NOMO-1 (cell line): ENCODE measurements at regions not wholly inside any gene's neighbourhood (a gene's known extent, or its start where the extent isn't known, plus 50 kb on each side); places are given as distances from the start of the nearest gene placed in this dataset.

Source experiments
- DNase-seq, 2 experiments: peaks; one replicate each; lab custom pipeline; 2025; ENCODE audit not compliant: unreplicated experiment in 2 of 2; lab: John Stamatoyannopoulos, UW

DNA sequence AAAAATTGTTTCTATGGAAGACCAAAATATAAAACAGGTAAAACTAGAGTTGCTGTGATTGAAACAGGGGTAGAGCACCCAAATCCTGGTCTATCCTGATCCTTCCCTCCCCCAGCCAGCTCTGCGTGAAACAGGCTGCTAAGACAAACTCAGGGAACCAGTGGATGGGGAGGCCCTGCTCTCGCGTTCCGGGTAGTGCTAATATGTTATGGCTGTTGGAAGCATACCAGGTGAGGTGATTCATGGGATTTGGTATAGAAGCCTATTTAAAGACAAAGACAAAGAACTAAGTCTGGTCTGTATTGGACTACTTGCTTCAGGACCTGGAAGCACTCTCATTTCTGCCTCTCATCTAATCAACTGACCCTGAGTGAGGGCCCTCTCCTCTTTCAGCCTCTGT, 63.0 kb upstream of the CCBE1 start:
- DNase-seq, result no peak

DNA sequence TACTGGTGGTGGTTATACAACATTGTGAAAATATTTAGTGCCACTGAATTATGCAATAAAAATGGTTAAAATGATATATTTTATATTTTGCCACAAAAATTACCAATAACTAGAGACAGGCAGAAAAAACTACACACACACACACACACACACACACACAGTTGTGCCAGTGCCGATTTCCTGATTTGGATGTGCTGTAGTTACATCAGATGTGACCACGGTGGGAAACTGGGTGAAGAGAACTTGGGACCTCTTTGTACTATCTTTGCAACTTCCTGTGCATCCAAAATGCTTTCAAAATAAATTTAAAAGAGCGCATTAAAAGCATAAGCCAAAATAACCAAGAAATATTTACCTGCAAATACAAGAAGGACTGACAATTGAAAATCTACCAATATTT, 61.6 kb upstream of the CCBE1 start:
- DNase-seq, result no peak

DNA sequence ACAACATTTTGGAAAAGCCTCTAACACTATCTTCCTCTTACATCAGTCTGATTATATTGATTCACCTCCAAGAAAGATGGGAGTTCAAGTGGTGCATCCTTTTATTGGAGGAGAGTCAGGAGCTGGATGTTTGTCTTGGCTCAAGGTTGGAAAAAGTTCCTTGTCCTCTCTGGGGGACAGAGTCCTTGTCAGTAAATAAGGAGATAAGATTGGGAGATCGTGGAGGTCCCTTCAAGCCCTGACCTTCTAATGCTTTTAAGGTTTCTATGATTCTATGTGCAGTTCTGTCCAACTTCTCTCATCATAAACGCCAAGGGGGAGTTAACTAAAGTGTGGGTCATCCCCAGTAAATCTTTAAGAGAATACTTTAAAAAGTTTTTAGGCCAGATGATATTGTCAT, 60.9 kb upstream of the CCBE1 start:
- no peak for DNase-seq

DNA sequence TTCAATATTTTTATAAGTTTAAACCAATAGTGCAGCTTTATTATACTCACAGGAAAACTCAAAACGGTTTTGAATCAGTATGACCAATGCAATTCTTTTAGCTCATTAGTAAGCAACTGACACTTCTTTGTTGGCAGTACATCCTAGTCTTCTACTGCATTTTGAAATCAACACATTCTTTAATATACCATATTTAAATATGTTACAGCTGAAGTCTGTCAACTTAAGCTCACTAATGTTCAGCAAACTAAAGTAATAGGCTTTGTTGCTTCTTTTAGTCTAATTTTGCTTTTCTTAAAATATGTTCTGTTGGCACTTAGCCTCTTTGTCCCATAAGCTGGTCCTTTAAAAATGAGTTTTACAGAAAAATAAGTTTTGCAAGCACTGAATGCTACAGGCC, 55.4 kb upstream of the CCBE1 start:
- DNase-seq, result no peak

DNA sequence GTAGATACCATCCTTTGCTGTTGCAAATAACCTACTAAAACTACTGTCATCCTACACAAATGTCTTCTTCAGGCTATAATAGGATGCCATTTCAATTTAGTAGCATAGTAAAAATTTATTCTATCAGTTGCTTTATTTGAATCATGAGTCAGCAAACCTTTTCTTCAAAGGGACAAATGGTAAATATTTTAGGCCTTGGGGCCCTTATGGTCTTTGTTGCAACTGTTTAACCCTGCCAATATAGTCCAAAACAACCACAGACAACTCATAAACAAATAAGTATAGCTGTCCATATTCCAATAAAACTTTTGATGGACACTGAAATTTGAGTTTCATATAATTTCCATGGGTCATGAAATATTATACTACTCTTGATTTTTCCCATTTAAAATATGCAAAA, 54.0 kb upstream of the CCBE1 start:
- no peak for DNase-seq

DNA sequence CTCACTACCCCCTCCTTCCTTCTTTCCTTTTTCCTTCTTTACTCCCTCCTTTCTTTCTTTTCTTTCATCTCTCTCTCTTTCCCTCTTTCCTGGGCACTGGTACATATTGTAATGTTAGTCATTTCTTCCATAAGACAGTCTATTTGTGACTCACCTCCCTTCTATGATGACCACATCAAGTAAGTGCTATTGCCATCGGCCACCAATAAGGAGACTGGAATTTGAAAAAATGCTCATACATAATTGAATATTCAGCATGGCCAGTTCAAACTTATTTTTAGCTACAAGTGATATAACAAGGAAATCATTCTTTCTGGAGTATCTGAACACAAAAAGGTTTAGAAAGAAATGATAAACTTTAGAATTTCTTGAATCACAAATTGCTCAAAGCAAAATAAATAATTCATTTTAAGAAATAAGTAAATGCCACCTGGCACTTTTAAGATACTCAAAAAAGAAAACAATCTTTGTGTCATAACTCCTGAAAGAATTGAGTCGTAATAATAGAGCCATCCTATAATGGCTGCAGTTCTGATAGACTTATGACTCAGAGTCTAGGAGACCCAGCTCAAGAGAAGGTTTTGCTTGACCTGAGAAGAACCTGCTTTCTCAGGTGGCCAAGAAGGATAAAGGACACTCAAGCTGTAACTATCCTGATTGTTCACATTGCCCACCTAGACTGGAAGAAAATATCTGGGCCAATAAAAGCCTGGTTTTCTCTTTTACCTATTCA, 51.6 kb upstream of the CCBE1 start:
- DNase-seq, result no peak
